ENCODE measurements at regions not wholly inside any gene's neighbourhood (a gene's known extent, or its start where the extent isn't known, plus 50 kb on each side); places are given as distances from the start of the nearest gene placed in this dataset.

GRCh38 chr4:184955636-184956035 is 62.7 kb upstream of the HELT start:
- no peak overlapping the region for H3K27ac ChIP-seq (ENCODE audit: extremely low read depth, low read depth, low read length)
- H3K36me3 ChIP-seq (ENCODE audit: control insufficient read depth in 2 of 2, insufficient read depth in 1 of 2, low read length in 2 of 2) = no peaks in the 10 kb centered on the region
- H3K4me1 ChIP-seq (ENCODE audit: control insufficient read depth, insufficient read depth, low read length) = no peaks in the 10 kb centered on the region
- CTCF ChIA-PET = no interaction called here
- TF ChIP-seq BCL6B (tag by site-specific recombination; IDR thresholded peaks at IDR 0.05) = no peak
- TF ChIP-seq ZXDB (tag by site-specific recombination; IDR thresholded peaks at IDR 0.05) = no peak
- no peaks in the 10 kb centered on the region for H3K9me3 ChIP-seq (ENCODE audit: control insufficient read depth, insufficient read depth, low read depth, low read length)
- no peak overlapping the region for H3K4me3 ChIP-seq (ENCODE audit: low read depth, low read length)
- POLR2A ChIA-PET = no interaction called here

- H3K9me3 ChIP-seq (ENCODE audit: control insufficient read depth, insufficient read depth, low read depth, low read length) = no peaks in the 10 kb centered on the region
- TF ChIP-seq ZNF560 (tag by site-specific recombination; IDR thresholded peaks at IDR 0.05; ENCODE audit: borderline replicate concordance) = no peak
- no peak for TF ChIP-seq ZNF473 (tag by site-specific recombination; IDR thresholded peaks at IDR 0.05)
- TF ChIP-seq ZNF621 (tag by site-specific recombination; IDR thresholded peaks at IDR 0.05) = no peak
- no peak for TF ChIP-seq ZNF341 (tag by site-specific recombination; IDR thresholded peaks at IDR 0.05; ENCODE audit: low read depth)
- TF ChIP-seq ZNF654 (tag by site-specific recombination; IDR thresholded peaks at IDR 0.05; ENCODE audit: low read depth) = no peak
- H3K27ac ChIP-seq (ENCODE audit: extremely low read depth, low read depth, low read length) = no peak overlapping the region
- no peaks in the 10 kb centered on the region for H3K36me3 ChIP-seq (ENCODE audit: control insufficient read depth in 2 of 2, insufficient read depth in 1 of 2, low read length in 2 of 2)
- H3K4me3 ChIP-seq (ENCODE audit: low read depth, low read length) = no peak overlapping the region
- H3K4me1 ChIP-seq (ENCODE audit: control insufficient read depth, insufficient read depth, low read length) = no peaks in the 10 kb centered on the region
- ChIA-PET CTCF (interaction anchor here (0.7 to 1.5 kb wide), 3 partner anchors 48 to 73 kb away, joined by 3 to 4 read pairs (median 3); no protein-coding TSS in a partner anchor), POLR2A (no interaction called here)
These were observed 60.7 kb upstream of the HELT start for GRCh38 chr4:184957446-184958115.

GRCh38 chr4:184958127-184958922 is 60.0 kb upstream of the HELT start:
- no peaks in the 10 kb centered on the region for H3K4me1 ChIP-seq (ENCODE audit: control insufficient read depth, insufficient read depth, low read length)
- no peak overlapping the region for H3K4me3 ChIP-seq (ENCODE audit: low read depth, low read length)
- H3K27ac ChIP-seq (ENCODE audit: extremely low read depth, low read depth, low read length) = no peak overlapping the region
- POLR2A ChIA-PET = no interaction called here
- no peaks in the 10 kb centered on the region for H3K9me3 ChIP-seq (ENCODE audit: control insufficient read depth, insufficient read depth, low read depth, low read length)
- no peaks in the 10 kb centered on the region for H3K36me3 ChIP-seq (ENCODE audit: control insufficient read depth in 2 of 2, insufficient read depth in 1 of 2, low read length in 2 of 2)
- TF ChIP-seq SP7 (tag by site-specific recombination; IDR thresholded peaks at IDR 0.05) (peak; percentile 83), ZSCAN5A (tag by site-specific recombination; IDR thresholded peaks at IDR 0.05) (no peak), MZF1 (tag by site-specific recombination; IDR thresholded peaks at IDR 0.05; ENCODE audit: borderline replicate concordance) (0 out of 2 replicates have a peak, but pooled peaks have one; percentile 14), ZNF398 (tag by site-specific recombination; IDR thresholded peaks at IDR 0.05) (no peak), ZFHX2 (tag by site-specific recombination; conservative IDR thresholded peaks at IDR 0.05) (no peak), ZNF341 (tag by site-specific recombination; IDR thresholded peaks at IDR 0.05; ENCODE audit: low read depth) (no peak), SCRT1 (tag by site-specific recombination; IDR thresholded peaks at IDR 0.05; ENCODE audit: borderline replicate concordance) (no peak), GLIS1 (tag by site-specific recombination; IDR thresholded peaks at IDR 0.05) (0 out of 2 replicates have a peak, but pooled peaks have one; percentile 22), ZNF449 (tag by site-specific recombination; IDR thresholded peaks at IDR 0.05) (peak; percentile 68), ZNF175 (tag by site-specific recombination; IDR thresholded peaks at IDR 0.05) (no peak), IKZF3 (tag by site-specific recombination; IDR thresholded peaks at IDR 0.05) (no peak), ZNF654 (tag by site-specific recombination; IDR thresholded peaks at IDR 0.05; ENCODE audit: low read depth) (no peak)
- CTCF ChIA-PET = interaction anchor here (0.6 to 1.5 kb wide), 3 partner anchors 47 to 410 kb away, joined by 3 to 4 read pairs (median 3); no protein-coding TSS in a partner anchor

Data from HEK293 (cell line).